ENCODE measurements at regions not wholly inside any gene's neighbourhood (a gene's known extent, or its start where the extent isn't known, plus 50 kb on each side); places are given as distances from the start of the nearest gene placed in this dataset.

DNA sequence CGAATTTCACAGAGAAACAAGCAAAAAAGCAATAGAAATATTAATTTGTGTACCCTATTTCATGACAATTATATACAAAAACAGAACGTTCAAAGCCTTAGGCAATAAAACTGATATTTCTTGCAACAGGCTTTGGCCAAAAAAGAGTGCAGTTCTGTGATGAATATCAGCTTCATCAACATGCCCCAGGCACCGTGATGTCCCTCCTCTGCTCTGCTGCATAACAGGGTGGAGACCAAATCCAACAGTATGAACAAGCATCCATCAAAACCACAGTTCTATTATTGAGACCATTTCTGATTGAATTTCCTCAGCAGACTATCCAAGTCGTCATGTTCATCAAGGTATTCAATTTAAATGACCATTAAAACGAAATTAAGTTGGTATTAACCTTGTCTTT lies 722.6 kb upstream of the NRSN1 start:
- Mint-ChIP-seq H3K4me1 (no peaks in the 10 kb centered on the region), H3K9me3 (ENCODE audit: low read depth) (peaks cover 8% of the 10 kb centered on the region), H3K4me3 (no peak overlapping the region), H3K27ac (no peak overlapping the region), H3K27me3 (no peaks in the 10 kb centered on the region), H3K36me3 (no peaks in the 10 kb centered on the region)
- ATAC-seq (no peak), DNase-seq (no peak)
- CTCF ChIA-PET: no interaction called here

DNA sequence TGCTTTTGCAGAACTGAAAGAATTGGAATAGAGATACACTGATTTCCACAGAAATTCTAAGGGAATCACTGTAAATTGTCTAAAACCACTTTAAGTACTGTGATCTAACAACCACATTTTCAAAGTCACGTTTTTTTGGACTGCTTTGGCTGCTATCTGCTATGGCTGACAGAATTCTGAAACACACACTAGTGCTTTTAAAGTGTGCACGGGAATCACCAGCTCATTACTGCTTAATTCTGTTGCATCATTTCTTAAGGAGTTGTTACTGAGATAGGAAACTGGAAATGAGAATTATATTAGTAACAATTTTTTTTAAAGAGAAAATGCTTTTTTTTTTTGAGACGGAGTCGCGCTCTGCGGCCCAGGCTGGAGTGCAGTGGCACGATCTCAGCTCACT lies 716.5 kb upstream of the NRSN1 start:
- H3K4me3 Mint-ChIP-seq: no peak overlapping the region
- CTCF ChIA-PET: no interaction called here
- no peaks in the 10 kb centered on the region for H3K27me3 Mint-ChIP-seq
- no peak for DNase-seq
- no peak for ATAC-seq
- no peaks in the 10 kb centered on the region for H3K36me3 Mint-ChIP-seq
- peaks cover 12% of the 10 kb centered on the region for H3K9me3 Mint-ChIP-seq (ENCODE audit: low read depth)
- no peaks in the 10 kb centered on the region for H3K4me1 Mint-ChIP-seq
- no peak overlapping the region for H3K27ac Mint-ChIP-seq

DNA sequence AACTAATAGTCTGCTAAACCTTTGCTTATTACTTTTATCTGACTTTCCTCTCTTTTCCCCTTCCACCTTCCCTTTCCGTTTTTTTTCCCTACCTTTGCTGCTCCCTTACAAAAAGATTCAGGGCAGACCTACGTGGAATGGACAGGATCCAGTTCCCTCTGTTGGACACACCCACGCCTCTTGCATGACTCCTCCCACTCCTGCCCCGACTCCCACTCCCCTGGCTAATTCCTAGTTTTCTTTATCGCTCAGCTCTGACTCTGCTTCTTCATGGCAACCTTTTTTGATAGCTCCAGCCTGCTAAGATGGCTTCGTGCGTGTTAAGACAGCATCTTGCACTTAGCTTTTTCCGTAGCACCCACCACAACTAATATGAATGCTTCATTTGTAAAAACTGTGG lies 715.6 kb upstream of the NRSN1 start:
- H3K27ac Mint-ChIP-seq: no peak overlapping the region
- DNase-seq (no peak), ATAC-seq (no peak)
- CTCF ChIA-PET: no interaction called here
- H3K27me3 Mint-ChIP-seq: no peaks in the 10 kb centered on the region
- H3K36me3 Mint-ChIP-seq: no peaks in the 10 kb centered on the region
- H3K4me1 Mint-ChIP-seq: no peaks in the 10 kb centered on the region
- H3K9me3 Mint-ChIP-seq (ENCODE audit: low read depth): peaks cover 13% of the 10 kb centered on the region
- no peak overlapping the region for H3K4me3 Mint-ChIP-seq

- Mint-ChIP-seq H3K4me3 (no peak overlapping the region), H3K9me3 (ENCODE audit: low read depth) (peaks cover 11% of the 10 kb centered on the region), H3K4me1 (no peaks in the 10 kb centered on the region), H3K27ac (no peak overlapping the region), H3K36me3 (no peaks in the 10 kb centered on the region), H3K27me3 (no peaks in the 10 kb centered on the region)
- DNase-seq (no peak), ATAC-seq (no peak)
- CTCF ChIA-PET: no interaction called here
Measured at GRCh38 chr6:23412770-23413169, 713.2 kb upstream of the NRSN1 start.

GRCh38 chr6:23413327-23414050 lies 712.5 kb upstream of the NRSN1 start:
- Mint-ChIP-seq H3K36me3 (no peaks in the 10 kb centered on the region), H3K9me3 (ENCODE audit: low read depth) (peaks cover 9% of the 10 kb centered on the region), H3K4me3 (no peak overlapping the region), H3K27ac (no peak overlapping the region), H3K4me1 (no peaks in the 10 kb centered on the region), H3K27me3 (no peaks in the 10 kb centered on the region)
- DNase-seq: no peak
- no peak for ATAC-seq
- CTCF ChIA-PET: no interaction called here

GRCh38 chr6:23414051-23414445 lies 712.0 kb upstream of the NRSN1 start:
- ATAC-seq (no peak), DNase-seq (no peak)
- no peak overlapping the region for H3K4me3 Mint-ChIP-seq
- H3K27ac Mint-ChIP-seq: no peak overlapping the region
- H3K27me3 Mint-ChIP-seq: no peaks in the 10 kb centered on the region
- H3K4me1 Mint-ChIP-seq: no peaks in the 10 kb centered on the region
- peaks cover 8% of the 10 kb centered on the region for H3K9me3 Mint-ChIP-seq (ENCODE audit: low read depth)
- no peaks in the 10 kb centered on the region for H3K36me3 Mint-ChIP-seq
- CTCF ChIA-PET: no interaction called here

GRCh38 chr6:23414922-23415321 lies 711.1 kb upstream of the NRSN1 start:
- no peaks in the 10 kb centered on the region for H3K27me3 Mint-ChIP-seq
- DNase-seq: no peak
- H3K4me3 Mint-ChIP-seq: no peak overlapping the region
- H3K9me3 Mint-ChIP-seq (ENCODE audit: low read depth): peaks cover 8% of the 10 kb centered on the region
- ATAC-seq: no peak
- CTCF ChIA-PET: no interaction called here
- no peaks in the 10 kb centered on the region for H3K36me3 Mint-ChIP-seq
- no peak overlapping the region for H3K27ac Mint-ChIP-seq
- no peaks in the 10 kb centered on the region for H3K4me1 Mint-ChIP-seq

- no peak overlapping the region for H3K4me3 Mint-ChIP-seq
- H3K4me1 Mint-ChIP-seq: no peaks in the 10 kb centered on the region
- no peaks in the 10 kb centered on the region for H3K27me3 Mint-ChIP-seq
- DNase-seq: no peak
- CTCF ChIA-PET: no interaction called here
- no peaks in the 10 kb centered on the region for H3K36me3 Mint-ChIP-seq
- no peak for ATAC-seq
- H3K9me3 Mint-ChIP-seq (ENCODE audit: low read depth): peaks cover 4% of the 10 kb centered on the region
- no peak overlapping the region for H3K27ac Mint-ChIP-seq
Measured at GRCh38 chr6:23415819-23416427, 710.1 kb upstream of the NRSN1 start.

DNA sequence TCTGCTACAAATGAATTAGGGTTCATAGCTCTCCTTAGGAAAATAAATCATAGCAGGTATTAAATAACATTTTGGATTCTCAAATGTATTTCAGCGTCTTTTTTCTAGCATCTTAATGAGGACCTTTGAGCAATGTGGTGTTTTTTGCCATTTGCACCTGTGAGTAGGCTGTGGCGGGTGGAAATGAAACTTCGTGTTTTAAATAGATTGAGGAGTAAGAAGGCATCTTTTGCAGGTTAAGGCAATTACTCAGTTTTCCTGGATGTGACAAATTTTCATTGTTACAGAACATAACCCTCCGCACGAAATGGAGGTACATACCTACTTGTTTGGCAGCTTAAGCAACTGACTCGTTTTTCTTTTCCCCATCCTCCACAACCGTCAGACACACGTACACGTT lies 708.9 kb upstream of the NRSN1 start:
- CTCF ChIA-PET: no interaction called here
- Mint-ChIP-seq H3K9me3 (ENCODE audit: low read depth) (peaks cover 4% of the 10 kb centered on the region), H3K27me3 (no peaks in the 10 kb centered on the region), H3K4me3 (no peak overlapping the region), H3K27ac (no peak overlapping the region), H3K4me1 (no peaks in the 10 kb centered on the region), H3K36me3 (no peaks in the 10 kb centered on the region)
- ATAC-seq (no peak), DNase-seq (no peak)

GRCh38 chr6:23418095-23418494 lies 707.9 kb upstream of the NRSN1 start:
- H3K36me3 Mint-ChIP-seq: no peaks in the 10 kb centered on the region
- H3K4me3 Mint-ChIP-seq: no peak overlapping the region
- ATAC-seq: no peak
- peaks cover 4% of the 10 kb centered on the region for H3K9me3 Mint-ChIP-seq (ENCODE audit: low read depth)
- H3K4me1 Mint-ChIP-seq: no peaks in the 10 kb centered on the region
- no peak for DNase-seq
- H3K27ac Mint-ChIP-seq: no peak overlapping the region
- CTCF ChIA-PET: no interaction called here
- H3K27me3 Mint-ChIP-seq: no peaks in the 10 kb centered on the region

- peaks cover 2% of the 10 kb centered on the region for H3K9me3 Mint-ChIP-seq (ENCODE audit: low read depth)
- ATAC-seq (no peak), DNase-seq (no peak)
- no peak overlapping the region for H3K4me3 Mint-ChIP-seq
- CTCF ChIA-PET: no interaction called here
- H3K27me3 Mint-ChIP-seq: no peaks in the 10 kb centered on the region
- no peaks in the 10 kb centered on the region for H3K36me3 Mint-ChIP-seq
- no peak overlapping the region for H3K27ac Mint-ChIP-seq
- H3K4me1 Mint-ChIP-seq: no peaks in the 10 kb centered on the region
Measured at GRCh38 chr6:23419046-23419445, 707.0 kb upstream of the NRSN1 start.

DNA sequence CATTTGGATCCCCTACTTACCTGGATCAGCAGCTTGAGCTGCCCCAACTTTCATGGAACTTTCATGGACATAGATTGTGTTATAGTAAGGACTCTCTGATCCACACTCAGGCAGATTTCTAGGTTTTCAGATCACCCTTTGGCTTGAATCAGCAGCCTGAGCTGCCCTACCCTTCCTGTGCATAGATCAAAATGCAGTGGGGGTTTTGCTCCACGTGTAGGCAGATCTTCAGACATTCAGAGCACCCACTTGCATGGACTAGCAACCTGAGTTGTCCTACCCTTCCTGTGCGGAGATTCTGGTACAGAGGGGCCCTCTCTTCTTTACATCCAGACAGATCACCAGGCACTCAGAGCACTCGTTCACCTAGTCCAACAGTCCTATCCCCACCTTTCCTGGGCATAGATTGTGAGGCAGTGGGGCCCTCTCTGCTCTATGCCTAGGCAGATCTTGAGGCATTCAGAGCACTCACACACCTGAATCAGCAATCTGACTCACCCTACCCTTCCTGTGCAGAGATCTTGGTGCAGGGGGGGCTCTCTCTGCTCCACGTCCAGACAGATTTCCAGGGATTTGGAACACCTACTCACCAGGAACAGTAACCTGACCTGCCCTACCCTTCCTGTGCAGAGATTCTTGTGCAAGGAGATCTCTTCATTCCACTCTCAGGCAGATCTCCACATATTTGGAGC lies 705.2 kb upstream of the NRSN1 start:
- H3K36me3 Mint-ChIP-seq: no peaks in the 10 kb centered on the region
- no peak overlapping the region for H3K4me3 Mint-ChIP-seq
- DNase-seq (no peak), ATAC-seq (no peak)
- H3K9me3 Mint-ChIP-seq (ENCODE audit: low read depth): no peaks in the 10 kb centered on the region
- CTCF ChIA-PET: interaction anchor here (1.2 kb wide), 1 partner anchor 13 kb away, joined by 3 read pairs; no protein-coding TSS in a partner anchor
- H3K27ac Mint-ChIP-seq: no peak overlapping the region
- no peaks in the 10 kb centered on the region for H3K4me1 Mint-ChIP-seq
- no peaks in the 10 kb centered on the region for H3K27me3 Mint-ChIP-seq

DNA sequence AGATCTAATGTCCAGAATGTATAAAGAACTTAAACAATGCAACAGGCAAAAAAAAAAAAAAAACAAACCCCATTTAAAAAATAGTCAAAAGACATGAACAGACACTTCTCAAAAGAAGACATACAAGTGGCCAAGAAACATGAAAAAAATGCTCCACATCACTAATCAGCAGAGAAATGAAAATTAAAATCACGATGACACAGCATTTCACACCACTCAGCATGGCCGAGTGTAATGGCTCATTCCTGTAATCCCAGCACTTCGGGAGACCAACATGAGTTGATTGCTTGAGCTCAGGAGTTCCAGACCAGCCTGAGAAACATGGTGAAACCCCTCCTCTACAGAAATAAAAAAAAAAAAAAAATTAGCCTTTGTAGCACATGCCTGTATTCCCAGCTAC lies 701.4 kb upstream of the NRSN1 start:
- Mint-ChIP-seq H3K4me3 (no peak overlapping the region), H3K36me3 (no peaks in the 10 kb centered on the region), H3K27me3 (no peaks in the 10 kb centered on the region), H3K4me1 (no peaks in the 10 kb centered on the region), H3K9me3 (ENCODE audit: low read depth) (no peaks in the 10 kb centered on the region), H3K27ac (no peak overlapping the region)
- CTCF ChIA-PET: no interaction called here
- no peak for DNase-seq
- no peak for ATAC-seq

DNA sequence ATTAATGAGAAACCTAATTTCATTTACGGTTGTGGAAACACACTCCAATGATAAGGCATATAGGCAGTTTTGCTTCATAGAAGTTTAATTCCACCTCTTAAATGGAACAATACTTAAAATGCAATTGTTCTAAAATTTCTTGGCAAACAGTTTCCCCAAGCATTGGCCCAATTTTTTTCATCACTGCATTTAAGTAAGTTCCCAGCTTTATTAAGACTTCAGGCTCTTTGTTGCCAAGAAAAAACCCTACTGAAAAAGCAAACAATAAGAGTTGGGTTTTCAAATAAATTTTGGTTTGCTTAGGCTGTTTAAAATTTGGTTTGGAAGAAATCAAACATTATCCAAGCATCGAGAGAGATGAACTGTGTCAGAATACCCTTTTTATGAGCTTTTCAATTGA lies 690.9 kb upstream of the NRSN1 start:
- H3K4me1 Mint-ChIP-seq: no peaks in the 10 kb centered on the region
- no peak for ATAC-seq
- no peaks in the 10 kb centered on the region for H3K27me3 Mint-ChIP-seq
- no peaks in the 10 kb centered on the region for H3K36me3 Mint-ChIP-seq
- CTCF ChIA-PET: no interaction called here
- no peak overlapping the region for H3K27ac Mint-ChIP-seq
- H3K4me3 Mint-ChIP-seq: no peak overlapping the region
- peaks cover 6% of the 10 kb centered on the region for H3K9me3 Mint-ChIP-seq (ENCODE audit: low read depth)
- DNase-seq: no peak

All from activated CD8-positive, alpha-beta memory T cell treated with anti-CD3 and anti-CD28 coated beads, Interleukin-2, amount 10 ng/mL, durations not matched to agents 7 days and 5 days (primary cell).